Fibroblast of lung (primary cell): ENCODE measurements at regions not wholly inside any gene's neighbourhood (a gene's known extent, or its start where the extent isn't known, plus 50 kb on each side); places are given as distances from the start of the nearest gene placed in this dataset.
A peak's percentile ranks its signal among the peaks of the same experiment; 100 is the strongest.

Source experiments
- DNase-seq, 2 donors: peaks; one replicate each; pipeline versions ENCODE4 v3.0.0 to v3.0.0-alpha.2; 2010; ENCODE audit warnings: low read depth in 2 of 2
- H2AFZ ChIP-seq: 2 replicates; pipeline ENCODE4 v1.5.1; 2012; ENCODE audit warnings: low read length, control low read depth, inconsistent platforms
- H3K27ac ChIP-seq: 2 replicates; pipeline ENCODE4 v1.5.1; 2011; ENCODE audit warnings: low read length, control low read depth; ENCODE audit not compliant: insufficient read depth
- H3K27me3 ChIP-seq: 2 replicates; pipeline ENCODE4 v1.5.1; 2011; ENCODE audit warnings: mild to moderate bottlenecking, low read length; ENCODE audit not compliant: control insufficient read depth, insufficient read depth
- H3K36me3 ChIP-seq: 2 replicates; pipeline ENCODE4 v1.5.1; 2011; ENCODE audit warnings: low read length; ENCODE audit not compliant: control insufficient read depth, insufficient read depth
- H3K4me1 ChIP-seq: 2 replicates; pipeline ENCODE4 v1.5.1; 2011; ENCODE audit warnings: low read length; ENCODE audit not compliant: control insufficient read depth, insufficient read depth; ENCODE audit errors: extremely low read depth
- H3K4me2 ChIP-seq: 2 replicates; pipeline ENCODE4 v1.5.1; 2011; ENCODE audit warnings: low read length, control low read depth; ENCODE audit not compliant: insufficient read depth; ENCODE audit errors: extremely low read depth
- H3K4me3 ChIP-seq, 4 experiments: fragments of 200-600 bp in 1 of 4; sonication (generic) in 1 of 4; replicated peaks in 1 of 4; 2 replicates each; pipeline ENCODE4 v1.5.1; 2011 to 2016; ENCODE audit warnings: low read length in 4 of 4, low read depth in 3 of 4, mild to moderate bottlenecking in 3 of 4, control low read depth in 2 of 4, inconsistent platforms in 1 of 4, mixed read lengths in 1 of 4; ENCODE audit not compliant: insufficient read depth in 1 of 4; ENCODE audit errors: control extremely low read depth in 1 of 4
- H3K79me2 ChIP-seq: 2 replicates; pipeline ENCODE4 v1.5.1; 2012; ENCODE audit warnings: mild to moderate bottlenecking, low read length, inconsistent platforms; ENCODE audit not compliant: control insufficient read depth, insufficient read depth
- H3K9ac ChIP-seq: 2 replicates; pipeline ENCODE4 v1.5.1; 2011; ENCODE audit warnings: mild to moderate bottlenecking, low read length, control low read depth; ENCODE audit not compliant: insufficient read depth
- H3K9me3 ChIP-seq: 2 replicates; pipeline ENCODE4 v1.5.1; 2012; ENCODE audit warnings: low read depth, low read length; ENCODE audit not compliant: control insufficient read depth, insufficient read depth
- H4K20me1 ChIP-seq: 2 replicates; pipeline ENCODE4 v1.5.1; 2011; ENCODE audit warnings: low read length; ENCODE audit not compliant: control insufficient read depth, insufficient read depth; ENCODE audit errors: extremely low read depth
- CTCF ChIP-seq, 2 donors: IDR thresholded peaks in 1 of 2; conservative IDR thresholded peaks in 1 of 2; 1 replicate in 1 of 2; 2 replicates in 1 of 2; pipeline ENCODE4 v1.5.1; 2011 to 2012; ENCODE audit warnings: low read length in 2 of 2, control low read depth in 1 of 2, inconsistent platforms in 1 of 2, low read depth in 1 of 2, mild to moderate bottlenecking in 1 of 2
- EZH2 ChIP-seq: IDR thresholded peaks from 2 replicates; pipeline ENCODE4 v1.5.1; 2012; ENCODE audit warnings: low read length, control low read depth, mild to moderate bottlenecking; ENCODE audit errors: missing control alignments

- H3K27me3 ChIP-seq: no peaks in the 10 kb centered on the region
- no peak overlapping the region for H3K27ac ChIP-seq
- H4K20me1 ChIP-seq: no peaks in the 10 kb centered on the region
- H3K9me3 ChIP-seq: no peaks in the 10 kb centered on the region
- H3K79me2 ChIP-seq: no peaks in the 10 kb centered on the region
- no peak for TF ChIP-seq EZH2
- no peak for TF ChIP-seq CTCF (conservative IDR thresholded peaks at IDR 0.05 in 1 of 2, IDR thresholded peaks at IDR 0.05 in 1 of 2; ENCODE audit: low read depth in 1 of 2, low read length in 2 of 2)
- no peaks in the 10 kb centered on the region for H3K36me3 ChIP-seq
- no peak overlapping the region for H3K9ac ChIP-seq
- no peaks in the 10 kb centered on the region for H3K4me1 ChIP-seq
- no peak overlapping the region for H3K4me2 ChIP-seq
- H3K4me3 ChIP-seq: no peak overlapping the region
- DNase-seq: no peak
- H2AFZ ChIP-seq: no peak overlapping the region
Measured at GRCh38 chr4:144353292-144353691, 212.8 kb upstream of the GYPA start.

GRCh38 chr4:144355811-144356757 is 215.6 kb upstream of the GYPA start:
- no peak overlapping the region for H3K9ac ChIP-seq
- no peaks in the 10 kb centered on the region for H3K9me3 ChIP-seq
- TF ChIP-seq CTCF (conservative IDR thresholded peaks at IDR 0.05 in 1 of 2, IDR thresholded peaks at IDR 0.05 in 1 of 2; ENCODE audit: low read depth in 1 of 2, low read length in 2 of 2): no peak
- H3K4me3 ChIP-seq: no peak overlapping the region
- no peak overlapping the region for H2AFZ ChIP-seq
- DNase-seq: peak; percentile 94 to 99
- H4K20me1 ChIP-seq: peaks cover 2% of the 10 kb centered on the region
- no peaks in the 10 kb centered on the region for H3K36me3 ChIP-seq
- no peak overlapping the region for H3K4me2 ChIP-seq
- H3K27ac ChIP-seq: no peak overlapping the region
- no peaks in the 10 kb centered on the region for H3K27me3 ChIP-seq
- no peaks in the 10 kb centered on the region for H3K4me1 ChIP-seq
- H3K79me2 ChIP-seq: no peaks in the 10 kb centered on the region

GRCh38 chr4:144356941-144357381 is 216.4 kb upstream of the GYPA start:
- TF ChIP-seq CTCF (conservative IDR thresholded peaks at IDR 0.05 in 1 of 2, IDR thresholded peaks at IDR 0.05 in 1 of 2; ENCODE audit: low read depth in 1 of 2, low read length in 2 of 2): no peak
- TF ChIP-seq EZH2: no peak
- Histone ChIP-seq H3K36me3 (no peaks in the 10 kb centered on the region), H3K4me2 (no peak overlapping the region), H3K4me3 (no peak overlapping the region), H2AFZ (no peak overlapping the region), H3K9me3 (no peaks in the 10 kb centered on the region), H3K9ac (no peak overlapping the region), H3K4me1 (no peaks in the 10 kb centered on the region), H3K79me2 (no peaks in the 10 kb centered on the region), H3K27ac (no peak overlapping the region), H4K20me1 (peaks cover 2% of the 10 kb centered on the region), H3K27me3 (no peaks in the 10 kb centered on the region)
- DNase-seq: no peak
